ENCODE measurements at regions not wholly inside any gene's neighbourhood (a gene's known extent, or its start where the extent isn't known, plus 50 kb on each side); places are given as distances from the start of the nearest gene placed in this dataset.

DNA sequence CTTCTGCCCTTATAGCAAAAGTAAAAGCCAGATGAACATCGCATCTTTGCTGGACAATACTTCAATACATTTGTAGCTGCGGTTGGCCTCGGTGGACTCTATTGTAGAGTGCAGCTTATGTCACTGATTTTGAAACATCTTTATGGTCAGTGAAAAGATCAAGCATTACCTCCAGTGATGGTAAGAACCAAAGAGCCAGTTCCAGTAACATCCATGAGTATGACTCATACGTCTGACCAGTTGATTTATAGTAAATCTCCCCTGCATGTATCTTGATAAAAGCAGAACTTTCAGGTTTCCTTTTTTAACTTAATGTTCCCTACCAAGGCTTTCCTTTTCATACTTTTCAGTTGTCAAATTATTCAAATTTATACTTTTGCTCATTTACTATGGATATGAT is 119.2 kb upstream of the HNRNPA3 start:
- DNase-seq, result no peak

- no peak for DNase-seq
Observed at GRCh38 chr2:177098001-177098613, 114.5 kb upstream of the HNRNPA3 start.

- no peak for DNase-seq
Observed at GRCh38 chr2:177101930-177102329, 110.7 kb upstream of the HNRNPA3 start.

DNA sequence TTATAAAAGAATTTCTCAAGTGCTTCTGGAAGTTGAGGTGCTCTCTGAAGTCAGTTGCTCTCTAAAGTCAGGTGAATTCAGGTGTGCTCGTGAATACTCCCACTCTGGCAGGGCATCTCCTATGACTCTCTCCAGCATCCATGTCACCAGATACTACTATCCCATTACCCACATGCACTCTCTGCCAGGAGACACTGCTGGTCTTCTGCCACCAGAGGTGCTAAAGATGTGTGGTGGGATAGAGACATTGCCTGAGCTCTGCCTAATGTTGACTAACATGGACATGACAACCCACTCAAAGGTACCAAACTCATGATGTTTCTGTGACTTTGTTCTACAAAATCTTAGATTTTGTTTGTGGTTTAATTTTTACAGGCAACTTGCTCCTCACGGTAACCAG is 106.4 kb upstream of the HNRNPA3 start:
- no peak for DNase-seq

DNA sequence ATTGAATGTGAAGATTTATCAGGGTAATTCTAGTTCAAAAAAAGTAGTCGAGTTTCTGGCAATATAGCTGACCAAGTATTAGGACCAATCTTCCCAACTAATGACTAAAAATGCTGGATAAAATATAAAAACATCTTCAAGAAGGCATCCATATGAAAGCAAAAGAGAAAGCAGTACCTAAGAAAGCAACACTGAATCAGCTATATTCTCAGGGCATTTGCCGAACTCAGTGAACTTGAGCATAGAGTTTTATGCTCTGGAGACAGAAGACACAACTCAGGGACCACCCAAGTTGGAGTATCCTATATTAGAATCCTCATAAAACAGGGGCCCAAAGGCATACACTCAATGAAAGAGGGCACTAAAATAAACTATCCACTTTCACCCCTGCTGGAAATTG is 103.7 kb upstream of the HNRNPA3 start:
- DNase-seq, result no peak

DNA sequence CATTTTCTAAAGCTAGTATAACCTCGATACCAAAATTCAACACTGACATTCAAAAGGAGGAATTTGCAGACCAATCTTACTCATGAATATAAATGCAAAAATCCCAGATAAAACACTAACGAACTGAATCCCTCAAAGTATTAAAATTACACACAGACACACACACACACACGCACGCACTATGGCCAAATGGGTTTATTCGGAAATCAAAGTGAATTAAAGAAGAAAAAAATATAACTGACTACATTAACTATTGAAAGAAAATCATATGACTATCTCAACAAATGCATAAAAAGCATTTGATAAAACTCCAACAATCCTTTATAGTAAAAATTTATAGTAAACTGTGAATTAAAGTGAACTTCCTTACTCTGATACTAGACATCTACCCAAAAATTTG is 97.9 kb upstream of the HNRNPA3 start:
- no peak for DNase-seq

- no peak for DNase-seq
Observed at GRCh38 chr2:177117755-177118154, 94.8 kb upstream of the HNRNPA3 start.

- DNase-seq, result no peak
Observed at GRCh38 chr2:177118636-177119035, 94.0 kb upstream of the HNRNPA3 start.

- DNase-seq, result no peak
Observed at GRCh38 chr2:177119099-177119498, 93.5 kb upstream of the HNRNPA3 start.

GRCh38 chr2:177123048-177123447 is 89.5 kb upstream of the HNRNPA3 start:
- no peak for DNase-seq

- DNase-seq, result no peak
Observed at GRCh38 chr2:177124371-177124770, 88.2 kb upstream of the HNRNPA3 start.

GRCh38 chr2:177127821-177128220 is 84.8 kb upstream of the HNRNPA3 start:
- no peak for DNase-seq

GRCh38 chr2:177129610-177130009 is 83.0 kb upstream of the HNRNPA3 start:
- no peak for DNase-seq

- no peak for DNase-seq
Observed at GRCh38 chr2:177131858-177132257, 80.7 kb upstream of the HNRNPA3 start.

GRCh38 chr2:177138823-177139222 is 73.8 kb upstream of the HNRNPA3 start:
- DNase-seq, result no peak

- no peak for DNase-seq
Observed at GRCh38 chr2:177141866-177142265, 70.7 kb upstream of the HNRNPA3 start.

- DNase-seq, result peak; percentile 55
Observed at GRCh38 chr2:177143444-177143843, 69.2 kb upstream of the HNRNPA3 start.

- peak; percentile 31 for DNase-seq
Observed at GRCh38 chr2:177147093-177147694, 65.4 kb upstream of the HNRNPA3 start.

- no peak for DNase-seq
Observed at GRCh38 chr2:177147834-177148445, 64.7 kb upstream of the HNRNPA3 start.

- peak; percentile 55 for DNase-seq
Observed at GRCh38 chr2:177148477-177149154, 64.0 kb upstream of the HNRNPA3 start.

DNA sequence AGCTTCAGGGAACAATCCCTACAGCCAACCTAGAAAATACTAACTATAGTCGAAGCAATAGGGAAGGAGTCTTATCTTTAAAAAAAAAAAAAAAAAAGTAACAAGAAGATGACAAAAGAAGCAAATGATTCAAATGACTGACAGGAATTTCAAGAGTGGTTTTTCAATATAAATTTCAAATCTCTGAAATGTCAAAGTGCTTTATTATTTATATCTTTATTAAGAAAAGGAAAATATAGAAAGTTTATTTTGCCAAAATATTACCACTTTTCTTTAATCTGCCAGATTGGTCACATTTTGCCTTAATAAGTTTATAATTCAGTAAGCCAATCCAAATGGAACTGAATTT is 63.5 kb upstream of the HNRNPA3 start:
- DNase-seq, result no peak

GRCh38 chr2:177153805-177154204 is 58.8 kb upstream of the HNRNPA3 start:
- DNase-seq, result no peak

- no peak for DNase-seq
Observed at GRCh38 chr2:177154809-177155208, 57.8 kb upstream of the HNRNPA3 start.

DNA sequence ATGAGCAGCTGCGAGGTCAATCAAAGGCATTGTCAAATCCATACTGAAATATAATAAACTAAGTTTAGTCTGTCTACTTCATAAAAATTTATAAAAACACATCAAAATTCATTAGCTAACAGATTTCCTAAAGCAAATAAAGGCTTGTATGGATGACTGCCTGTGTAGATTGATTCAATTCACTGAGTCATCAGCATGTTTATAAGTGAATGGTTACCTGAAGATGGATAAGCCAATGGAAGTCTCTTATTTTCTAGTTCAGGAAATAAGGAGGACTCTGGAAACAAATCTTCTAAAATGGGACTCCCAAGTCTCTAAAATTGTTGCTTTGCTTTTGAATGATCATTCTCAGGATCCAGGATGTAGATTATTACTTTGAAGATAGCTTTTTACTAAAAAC is 57.0 kb upstream of the HNRNPA3 start:
- no peak for DNase-seq

All from GDM1 (cell line).